RPMI7951 (cell line): ENCODE measurements at regions not wholly inside any gene's neighbourhood (a gene's known extent, or its start where the extent isn't known, plus 50 kb on each side); places are given as distances from the start of the nearest gene placed in this dataset.
"Not testable (repeated sequence)": the region's sequence is repeated elsewhere in the genome, so short reads cannot be mapped to it uniquely, and the experiment has no call there.

Experiments
- DNase-seq: peaks from one replicate; pipeline ENCODE4 v3.0.0-alpha.2; 2012; ENCODE audit warnings: low read depth

- no peak for DNase-seq
Observed at GRCh38 chr2:217593732-217594131, 409.1 kb downstream of the TNS1 start.

- DNase-seq = no peak
Observed at GRCh38 chr2:217588266-217588665, 414.5 kb downstream of the TNS1 start.

GRCh38 chr2:217585362-217585761 lies 417.4 kb downstream of the TNS1 start:
- peak; percentile 17 for DNase-seq

GRCh38 chr2:217580407-217580806 lies 422.4 kb downstream of the TNS1 start:
- not testable (repeated sequence) for DNase-seq

- peak; percentile 60 for DNase-seq
Observed at GRCh38 chr2:217573571-217573970, 429.2 kb downstream of the TNS1 start.

GRCh38 chr2:217570394-217570793 lies 432.4 kb downstream of the TNS1 start:
- no peak for DNase-seq

GRCh38 chr2:217568289-217568971 lies 434.4 kb downstream of the TNS1 start:
- DNase-seq = peak; percentile 55

- no peak for DNase-seq
Observed at GRCh38 chr2:217563565-217563964, 439.2 kb downstream of the TNS1 start.

- DNase-seq = peak; percentile 53
Observed at GRCh38 chr2:217562871-217563480, 439.8 kb downstream of the TNS1 start.

GRCh38 chr2:217559084-217559483 lies 443.7 kb downstream of the TNS1 start:
- peak; percentile 49 for DNase-seq

GRCh38 chr2:217555081-217555876 lies 447.5 kb downstream of the TNS1 start:
- peak; percentile 46 for DNase-seq

GRCh38 chr2:217553679-217554078 lies 449.1 kb downstream of the TNS1 start:
- DNase-seq = no peak

- no peak for DNase-seq
Observed at GRCh38 chr2:217553202-217553601, 449.6 kb downstream of the TNS1 start.

GRCh38 chr2:217552081-217552480 lies 450.7 kb downstream of the TNS1 start:
- no peak for DNase-seq

- peak; percentile 92 for DNase-seq
Observed at GRCh38 chr2:217551252-217551899, 451.4 kb downstream of the TNS1 start.

- peak; percentile 45 for DNase-seq
Observed at GRCh38 chr2:217539126-217539525, 463.7 kb downstream of the TNS1 start.

GRCh38 chr2:217538719-217539118 lies 464.1 kb downstream of the TNS1 start:
- DNase-seq = no peak

- no peak for DNase-seq
Observed at GRCh38 chr2:217535957-217536708, 466.7 kb downstream of the TNS1 start.

GRCh38 chr2:217530392-217531090 lies 472.3 kb downstream of the TNS1 start:
- no peak for DNase-seq

GRCh38 chr2:217529271-217529670 lies 473.5 kb downstream of the TNS1 start:
- no peak for DNase-seq
